Vagina (tissue), 2 donors: ENCODE measurements at regions not wholly inside any gene's neighbourhood (a gene's known extent, or its start where the extent isn't known, plus 50 kb on each side); places are given as distances from the start of the nearest gene placed in this dataset.

ENCODE experiments used
- DNase-seq, 2 donors: peaks; one replicate each; pipeline ENCODE4 v3.0.0-alpha.2; 2017; ENCODE audit errors: extremely low spot score in 2 of 2
- H3K27ac ChIP-seq: fragments of 200-600 bp; sonication (generic); one replicate; pipeline ENCODE4 v1.5.1; 2019
- H3K27me3 ChIP-seq: fragments of 200-600 bp; sonication (generic); one replicate; pipeline ENCODE4 v1.5.1; 2019
- H3K36me3 ChIP-seq, 2 donors: fragments of 200-600 bp; sonication (generic); one replicate each; pipeline ENCODE4 v1.5.1; 2017 to 2019
- H3K4me1 ChIP-seq: fragments of 200-600 bp; sonication (generic); one replicate; pipeline ENCODE4 v1.5.1; 2019
- H3K4me3 ChIP-seq, 2 donors: fragments of 200-600 bp; sonication (generic); 1 replicate in 1 of 2; 2 replicates in 1 of 2; pipeline ENCODE4 v1.5.1; 2016 to 2019
- H3K9me3 ChIP-seq: fragments of 200-600 bp; sonication (generic); one replicate; pipeline ENCODE4 v1.5.1; 2019
- CTCF ChIP-seq, 3 experiments: fragments of 450-650 bp in 2 of 3; fragments of 200-600 bp in 1 of 3; sonication (generic) in 1 of 3; IDR thresholded peaks; one replicate each; pipeline ENCODE4 v1.5.1; 2017 to 2019; ENCODE audit warnings: antibody characterized with exemption in 3 of 3, mild to moderate bottlenecking in 2 of 3, moderate library complexity in 2 of 3
- POLR2A ChIP-seq, 2 donors: fragments of 450-650 bp; IDR thresholded peaks; one replicate each; pipeline ENCODE4 v1.6.1; 2017; ENCODE audit warnings: antibody characterized with exemption in 2 of 2, mild to moderate bottlenecking in 2 of 2, moderate library complexity in 2 of 2
- POLR2AphosphoS5 ChIP-seq, 2 donors: sonication (generic); formaldehyde crosslinking; IDR thresholded peaks; one replicate each; pipeline ENCODE4 v1.9.0; 2017; ENCODE audit warnings: antibody characterized with exemption in 2 of 2, mild to moderate bottlenecking in 2 of 2, low read depth in 1 of 2; ENCODE audit not compliant: insufficient read depth in 1 of 2
- intact Hi-C: fragments of 100-400 bp; cut with DNase I; formaldehyde crosslinking; loops from one replicate; pipeline ENCODE4 v1.15.1; 2023

GRCh38 chr1:55289614-55290013 lies 74.5 kb upstream of the USP24 start:
- no peak for DNase-seq
- Histone ChIP-seq H3K36me3 (no peaks in the 10 kb centered on the region), H3K27ac (no peak overlapping the region), H3K4me3 (no peak overlapping the region), H3K27me3 (no peaks in the 10 kb centered on the region), H3K9me3 (no peaks in the 10 kb centered on the region), H3K4me1 (peaks cover 11% of the 10 kb centered on the region)
- intact Hi-C loops, result no loop called here
- no peak for TF ChIP-seq CTCF (IDR thresholded peaks at IDR 0.05)
- TF ChIP-seq POLR2A (IDR thresholded peaks at IDR 0.05), result no peak
- TF ChIP-seq POLR2AphosphoS5 (IDR thresholded peaks at IDR 0.05; ENCODE audit: insufficient read depth in 1 of 2, low read depth in 1 of 2), result no peak

GRCh38 chr1:55289042-55289441 lies 73.9 kb upstream of the USP24 start:
- peaks cover 11% of the 10 kb centered on the region for H3K4me1 ChIP-seq
- no peaks in the 10 kb centered on the region for H3K36me3 ChIP-seq
- TF ChIP-seq CTCF (IDR thresholded peaks at IDR 0.05) (no peak), POLR2A (IDR thresholded peaks at IDR 0.05) (no peak), POLR2AphosphoS5 (IDR thresholded peaks at IDR 0.05; ENCODE audit: insufficient read depth in 1 of 2, low read depth in 1 of 2) (no peak)
- no peaks in the 10 kb centered on the region for H3K9me3 ChIP-seq
- peak overlapping the region; percentile 3 for H3K27ac ChIP-seq
- H3K4me3 ChIP-seq, result no peak overlapping the region
- H3K27me3 ChIP-seq, result no peaks in the 10 kb centered on the region
- intact Hi-C loops, result no loop called here
- DNase-seq, result peak in 1 of 2 donors; percentile 82

GRCh38 chr1:55288245-55288644 lies 73.1 kb upstream of the USP24 start:
- peak overlapping the region; percentile 33 for H3K27ac ChIP-seq

GRCh38 chr1:55287723-55288122 lies 72.6 kb upstream of the USP24 start:
- peak overlapping the region; percentile 33 for H3K27ac ChIP-seq
- no peak for DNase-seq
- intact Hi-C loops, result no loop called here

More at GRCh38 chr1:55288245-55288644, 73.1 kb upstream of the USP24 start:
- Histone ChIP-seq H3K27me3 (no peaks in the 10 kb centered on the region), H3K4me1 (peaks cover 11% of the 10 kb centered on the region), H3K4me3 (no peak overlapping the region), H3K9me3 (no peaks in the 10 kb centered on the region), H3K36me3 (no peaks in the 10 kb centered on the region)
- intact Hi-C loops, result no loop called here
- peak in 1 of 2 donors; percentile 82 for DNase-seq
- no peak for TF ChIP-seq POLR2A (IDR thresholded peaks at IDR 0.05)
- no peak for TF ChIP-seq CTCF (IDR thresholded peaks at IDR 0.05)
- peak in 1 of 2 donors; percentile 25 for TF ChIP-seq POLR2AphosphoS5 (IDR thresholded peaks at IDR 0.05; ENCODE audit: insufficient read depth in 1 of 2, low read depth in 1 of 2)

GRCh38 chr1:55286856-55287602 lies 71.9 kb upstream of the USP24 start:
- Histone ChIP-seq H3K4me3 (no peak overlapping the region), H3K9me3 (no peaks in the 10 kb centered on the region), H3K27ac (peak overlapping the region; percentile 33), H3K4me1 (peaks cover 11% of the 10 kb centered on the region), H3K36me3 (no peaks in the 10 kb centered on the region), H3K27me3 (no peaks in the 10 kb centered on the region)
- intact Hi-C loops, result no loop called here
- peak in 1 of 2 donors; percentile 71 for DNase-seq
- TF ChIP-seq POLR2AphosphoS5 (IDR thresholded peaks at IDR 0.05; ENCODE audit: insufficient read depth in 1 of 2, low read depth in 1 of 2), result no peak
- no peak for TF ChIP-seq CTCF (IDR thresholded peaks at IDR 0.05)
- no peak for TF ChIP-seq POLR2A (IDR thresholded peaks at IDR 0.05)

More at GRCh38 chr1:55287723-55288122, 72.6 kb upstream of the USP24 start:
- no peak for TF ChIP-seq POLR2A (IDR thresholded peaks at IDR 0.05)
- Histone ChIP-seq H3K4me3 (no peak overlapping the region), H3K36me3 (no peaks in the 10 kb centered on the region), H3K27me3 (no peaks in the 10 kb centered on the region), H3K4me1 (peaks cover 11% of the 10 kb centered on the region), H3K9me3 (no peaks in the 10 kb centered on the region)
